OCI-LY3 (cell line): ENCODE measurements at regions not wholly inside any gene's neighbourhood (a gene's known extent, or its start where the extent isn't known, plus 50 kb on each side); places are given as distances from the start of the nearest gene placed in this dataset.

ENCODE experiments used
- EZH2phosphoT487 ChIP-seq: fragments of 200-600 bp; shearing (Covaris generic); IDR thresholded peaks from 2 replicates; pipeline ENCODE4 v1.6.1; 2018; ENCODE audit warnings: antibody characterized with exemption, mixed run types, low read depth
- TF ChIP-seq, protein P1 (sequence below): fragments of 200-600, 300-600 bp; sonication (generic); IDR thresholded peaks from 2 replicates; pipeline ENCODE4 v1.5.1; 2014; ENCODE audit warnings: antibody characterized with exemption, low read length, low read depth

DNA sequence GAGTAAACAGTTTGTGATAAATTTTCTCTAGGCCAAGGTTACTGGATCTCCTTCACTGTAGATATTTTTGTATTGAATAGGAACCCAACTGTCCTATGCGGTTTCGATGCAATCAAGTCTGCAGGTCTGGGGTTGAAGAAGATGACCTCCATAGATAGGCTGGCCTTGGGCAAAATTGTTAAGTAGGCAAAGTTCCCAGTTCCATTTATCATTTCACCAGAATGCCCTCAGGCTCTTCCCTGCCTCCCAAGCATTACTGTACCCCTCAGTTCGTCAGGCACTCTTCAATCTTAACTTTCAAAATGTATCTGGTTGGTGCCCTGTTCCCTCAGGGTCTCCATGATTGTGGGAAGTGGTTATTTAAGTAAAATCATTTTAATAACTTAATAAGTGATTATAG, 1802.9 kb upstream of the WWC1 start:
- TF ChIP-seq, protein P1, sequence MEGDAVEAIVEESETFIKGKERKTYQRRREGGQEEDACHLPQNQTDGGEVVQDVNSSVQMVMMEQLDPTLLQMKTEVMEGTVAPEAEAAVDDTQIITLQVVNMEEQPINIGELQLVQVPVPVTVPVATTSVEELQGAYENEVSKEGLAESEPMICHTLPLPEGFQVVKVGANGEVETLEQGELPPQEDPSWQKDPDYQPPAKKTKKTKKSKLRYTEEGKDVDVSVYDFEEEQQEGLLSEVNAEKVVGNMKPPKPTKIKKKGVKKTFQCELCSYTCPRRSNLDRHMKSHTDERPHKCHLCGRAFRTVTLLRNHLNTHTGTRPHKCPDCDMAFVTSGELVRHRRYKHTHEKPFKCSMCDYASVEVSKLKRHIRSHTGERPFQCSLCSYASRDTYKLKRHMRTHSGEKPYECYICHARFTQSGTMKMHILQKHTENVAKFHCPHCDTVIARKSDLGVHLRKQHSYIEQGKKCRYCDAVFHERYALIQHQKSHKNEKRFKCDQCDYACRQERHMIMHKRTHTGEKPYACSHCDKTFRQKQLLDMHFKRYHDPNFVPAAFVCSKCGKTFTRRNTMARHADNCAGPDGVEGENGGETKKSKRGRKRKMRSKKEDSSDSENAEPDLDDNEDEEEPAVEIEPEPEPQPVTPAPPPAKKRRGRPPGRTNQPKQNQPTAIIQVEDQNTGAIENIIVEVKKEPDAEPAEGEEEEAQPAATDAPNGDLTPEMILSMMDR: no peak
- TF ChIP-seq EZH2phosphoT487: no peak
